GM18502 (cell line): ENCODE measurements at regions not wholly inside any gene's neighbourhood (a gene's known extent, or its start where the extent isn't known, plus 50 kb on each side); places are given as distances from the start of the nearest gene placed in this dataset.
"Not testable (repeated sequence)": the region's sequence is repeated elsewhere in the genome, so short reads cannot be mapped to it uniquely, and the experiment has no call there.

Experiments used
- ATAC-seq: cut with Tn5 transposase; IDR thresholded peaks from one replicate; pipeline ENCODE4 v1.9.1; 2021; ENCODE audit warnings: mild to moderate bottlenecking; ENCODE audit not compliant: unreplicated experiment, poor library complexity

- no peak for ATAC-seq
These were observed 106.5 kb upstream of the EGFLAM start for GRCh38 chr5:38151878-38152277.

- no peak for ATAC-seq
These were observed 108.6 kb upstream of the EGFLAM start for GRCh38 chr5:38149815-38150195.

GRCh38 chr5:38148021-38148625 is 110.2 kb upstream of the EGFLAM start:
- ATAC-seq, result no peak

DNA sequence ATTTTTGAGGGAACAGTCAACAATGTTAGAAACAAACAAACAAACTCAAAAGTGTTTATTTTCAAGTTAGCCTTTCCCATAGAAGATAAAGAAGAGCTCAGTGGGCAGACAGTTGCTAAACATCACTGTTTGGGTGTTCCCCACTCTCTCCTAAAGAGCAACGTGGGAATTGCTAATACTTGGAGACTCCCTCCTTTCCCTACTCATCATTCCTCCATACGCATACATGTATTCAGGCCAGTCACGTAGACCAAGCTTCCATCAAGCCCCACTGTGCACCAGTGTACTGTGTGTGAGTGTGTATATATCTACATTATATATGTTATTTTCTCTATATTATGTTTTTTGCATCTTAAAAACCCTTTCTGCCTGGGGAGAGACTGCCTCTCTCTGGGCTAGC is 115.0 kb upstream of the EGFLAM start:
- no peak for ATAC-seq

DNA sequence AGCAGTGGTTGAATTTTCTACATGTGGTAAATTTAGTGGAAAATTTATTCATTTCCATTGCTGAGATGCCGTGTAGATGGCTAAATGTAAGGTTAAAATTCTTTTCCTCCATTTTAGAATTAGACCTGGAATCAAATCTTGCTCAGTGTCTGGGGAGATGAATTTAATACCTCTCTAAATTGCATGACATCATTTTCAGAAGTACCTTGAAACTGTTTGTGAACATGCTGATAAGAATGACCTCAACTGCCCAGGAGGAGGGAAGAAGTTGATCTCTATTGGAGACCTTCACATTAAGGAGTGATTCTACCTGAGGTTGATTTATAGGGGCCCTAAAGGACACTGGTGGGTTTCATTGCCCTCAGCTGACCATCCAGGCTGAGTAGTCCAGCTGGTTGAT is 116.7 kb upstream of the EGFLAM start:
- no peak for ATAC-seq

DNA sequence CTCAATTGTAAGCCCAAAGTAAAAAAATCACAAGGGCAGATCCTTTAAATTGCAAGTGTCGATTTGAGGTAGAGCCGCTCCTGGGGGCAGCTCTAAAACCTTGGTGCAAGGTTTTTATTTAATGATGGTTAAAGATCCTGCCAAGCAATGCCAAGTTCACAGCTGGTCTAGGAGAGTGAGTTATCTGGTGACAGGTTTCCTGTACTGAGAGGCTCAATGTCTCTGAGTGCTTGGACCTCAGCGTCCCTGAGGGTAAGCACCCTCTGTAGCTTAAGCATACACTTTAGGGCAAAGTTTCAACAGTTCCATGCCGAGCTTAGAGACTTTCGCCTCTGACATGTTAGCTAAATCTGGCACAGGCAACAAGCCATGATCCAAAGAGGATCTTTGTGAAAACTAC is 119.8 kb upstream of the EGFLAM start:
- ATAC-seq, result no peak

GRCh38 chr5:38135486-38136039 is 122.8 kb upstream of the EGFLAM start:
- no peak for ATAC-seq

DNA sequence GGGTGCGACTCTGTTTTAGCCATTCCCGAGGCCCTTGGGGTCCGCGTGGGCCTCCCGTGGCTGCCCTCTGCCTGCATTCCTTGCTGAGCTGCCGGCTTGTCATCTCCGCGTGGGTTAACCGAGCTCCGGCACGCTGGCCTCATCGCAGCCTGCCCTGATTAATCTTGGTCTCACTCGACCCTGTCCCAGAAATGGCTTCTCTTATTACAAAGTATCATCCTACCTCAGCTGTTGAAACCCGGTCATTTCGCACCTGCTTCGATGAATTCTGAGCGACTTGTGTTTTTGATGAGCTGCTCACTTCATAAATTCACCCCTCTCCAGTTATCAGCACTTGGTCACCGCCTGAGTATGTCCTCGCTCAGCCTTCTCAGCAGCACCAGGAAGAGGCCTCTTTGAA is 123.5 kb upstream of the EGFLAM start:
- no peak for ATAC-seq

GRCh38 chr5:38134294-38134693 is 124.1 kb upstream of the EGFLAM start:
- not testable (repeated sequence) for ATAC-seq

- no peak for ATAC-seq
These were observed 126.7 kb upstream of the EGFLAM start for GRCh38 chr5:38131686-38132085.

DNA sequence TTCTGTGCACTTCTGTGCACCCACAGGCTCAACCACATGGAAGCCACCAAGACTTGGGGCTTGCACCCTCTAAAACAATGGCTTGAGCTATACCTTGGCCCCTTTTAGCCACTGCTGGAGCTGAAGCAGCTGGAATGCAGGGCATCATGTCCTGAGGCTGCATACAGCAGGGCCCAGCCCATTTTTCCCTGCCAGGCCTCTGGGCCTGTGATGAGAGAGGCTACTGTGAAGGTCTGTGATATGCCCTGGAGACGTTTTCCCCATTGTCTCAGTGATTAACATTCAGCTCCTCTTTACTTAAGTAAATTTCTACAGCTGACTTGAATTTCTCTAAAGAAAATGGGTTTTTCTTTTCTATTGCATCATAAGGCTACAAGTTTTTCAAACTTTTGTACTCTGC is 134.0 kb upstream of the EGFLAM start:
- no peak for ATAC-seq

DNA sequence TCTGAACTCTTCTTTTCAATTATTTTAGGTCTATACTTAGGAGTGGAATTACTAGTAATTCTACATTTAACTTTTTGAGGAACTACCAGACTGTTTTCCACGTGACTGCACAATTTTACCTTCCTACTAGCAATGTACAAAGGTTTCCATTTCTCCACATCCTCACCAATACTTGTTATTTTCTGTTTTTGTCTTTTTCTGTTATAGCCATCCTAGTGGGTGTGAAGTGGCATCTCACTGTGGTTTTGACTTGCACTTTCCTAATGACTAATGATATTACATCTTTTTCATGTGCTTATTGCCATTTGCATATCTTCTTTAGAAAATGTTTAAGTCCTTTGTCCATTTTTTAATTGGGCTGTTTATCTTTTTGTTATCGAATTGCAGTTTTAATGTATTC is 136.9 kb upstream of the EGFLAM start:
- ATAC-seq, result no peak

DNA sequence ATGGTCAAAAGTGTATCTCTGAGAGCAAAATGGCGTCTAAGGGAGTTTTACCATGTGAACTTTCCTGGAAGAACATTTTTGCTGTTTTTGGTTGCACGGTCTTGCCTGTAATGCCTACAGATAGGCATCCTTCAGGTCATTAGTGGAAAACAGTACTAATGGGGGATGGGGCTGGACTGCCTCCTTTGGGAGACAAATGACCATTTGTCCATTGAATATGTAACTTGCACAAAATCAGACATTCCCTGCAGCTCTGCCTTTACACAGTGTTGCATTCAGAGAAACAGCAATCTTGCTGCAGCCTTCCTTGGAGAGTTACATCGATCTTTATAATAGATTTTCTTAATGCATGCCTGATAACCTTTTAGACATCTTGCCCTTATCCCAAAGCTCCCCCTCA is 138.5 kb upstream of the EGFLAM start:
- ATAC-seq, result no peak

GRCh38 chr5:38117784-38118479 is 140.4 kb upstream of the EGFLAM start:
- no peak for ATAC-seq

DNA sequence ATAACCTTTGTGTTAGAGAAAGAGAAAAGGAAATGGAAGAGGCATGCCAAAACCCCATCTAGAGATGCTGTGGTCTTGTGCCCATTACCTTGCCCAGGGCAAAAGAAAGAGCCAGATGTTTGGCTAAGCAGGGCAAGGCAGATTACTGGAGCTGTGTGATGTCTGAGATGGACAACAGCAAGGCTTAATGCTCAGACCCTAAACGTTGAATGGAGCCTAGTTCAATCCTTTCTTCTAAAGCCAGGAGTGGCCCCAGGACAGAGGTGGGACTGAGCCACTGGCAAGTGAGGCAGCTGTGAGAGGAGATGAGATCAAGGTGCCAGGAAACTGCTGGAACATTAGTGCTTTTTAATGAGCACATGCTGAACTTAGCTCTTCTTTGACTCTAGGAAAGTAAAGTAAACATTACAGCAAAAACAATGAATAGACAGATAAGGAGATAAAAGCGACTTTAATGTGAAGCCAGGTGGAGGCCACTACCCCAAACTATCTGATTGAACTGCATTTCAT is 143.0 kb upstream of the EGFLAM start:
- no peak for ATAC-seq

GRCh38 chr5:38113880-38114279 is 144.5 kb upstream of the EGFLAM start:
- ATAC-seq, result no peak

DNA sequence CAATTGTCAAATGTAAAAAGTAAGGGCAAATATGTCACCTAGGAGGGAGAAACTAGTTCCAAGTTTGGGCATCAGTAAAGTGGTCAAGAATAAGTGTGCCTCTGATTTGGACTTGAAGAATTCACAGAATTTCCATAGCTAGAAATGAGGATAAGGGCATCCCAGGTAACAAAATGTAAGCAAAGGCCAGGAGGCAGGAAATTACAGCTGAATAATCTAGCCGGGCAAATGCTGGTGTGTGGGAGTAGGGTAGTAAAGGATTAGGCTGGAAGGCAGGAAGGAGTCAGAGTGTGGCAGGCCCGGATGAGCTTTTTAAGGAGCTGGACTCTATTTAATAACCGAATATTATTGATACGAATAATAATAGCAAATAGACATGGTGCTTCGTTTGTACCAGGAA is 144.9 kb upstream of the EGFLAM start:
- ATAC-seq, result no peak

DNA sequence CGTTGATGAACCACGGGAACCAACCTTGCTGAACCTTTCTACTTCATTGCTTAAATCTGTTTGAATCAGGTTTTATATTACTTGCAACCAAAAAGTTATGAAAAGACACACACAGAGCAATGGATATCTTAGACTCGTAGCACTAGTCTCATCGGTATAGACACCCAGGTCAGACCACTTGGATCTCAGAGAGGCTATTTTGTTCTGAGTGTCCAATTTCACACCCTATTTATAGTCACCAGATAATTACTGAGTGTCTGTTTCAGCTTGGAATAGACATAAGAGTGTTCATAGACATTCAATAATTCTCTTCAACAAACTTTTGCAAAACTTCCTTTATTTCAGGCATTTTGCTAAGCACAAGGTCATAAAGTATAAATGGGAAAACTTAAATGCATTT is 145.4 kb upstream of the EGFLAM start:
- no peak for ATAC-seq

GRCh38 chr5:38110130-38110529 is 148.2 kb upstream of the EGFLAM start:
- no peak for ATAC-seq

DNA sequence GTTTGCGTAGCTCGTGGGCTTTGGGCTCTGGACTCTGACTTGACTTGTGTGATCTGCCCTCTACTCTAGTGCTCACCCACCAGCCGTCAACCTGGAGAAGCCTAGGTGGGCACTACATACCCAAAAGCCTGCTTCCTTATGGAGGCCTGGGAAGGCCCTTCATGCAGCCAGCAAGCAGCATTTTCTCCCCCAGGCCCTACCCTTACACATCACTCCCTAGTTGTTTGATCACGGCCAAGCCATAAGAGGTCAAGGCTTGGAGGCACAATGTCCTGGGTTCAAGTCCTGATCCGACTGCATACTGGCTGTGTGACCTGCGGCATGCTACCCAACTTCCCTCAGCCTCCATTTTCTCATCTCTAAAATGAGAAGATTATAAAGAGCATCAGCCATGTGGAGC is 151.3 kb upstream of the EGFLAM start:
- ATAC-seq, result no peak

GRCh38 chr5:38105801-38106200 is 152.6 kb upstream of the EGFLAM start:
- ATAC-seq, result no peak

DNA sequence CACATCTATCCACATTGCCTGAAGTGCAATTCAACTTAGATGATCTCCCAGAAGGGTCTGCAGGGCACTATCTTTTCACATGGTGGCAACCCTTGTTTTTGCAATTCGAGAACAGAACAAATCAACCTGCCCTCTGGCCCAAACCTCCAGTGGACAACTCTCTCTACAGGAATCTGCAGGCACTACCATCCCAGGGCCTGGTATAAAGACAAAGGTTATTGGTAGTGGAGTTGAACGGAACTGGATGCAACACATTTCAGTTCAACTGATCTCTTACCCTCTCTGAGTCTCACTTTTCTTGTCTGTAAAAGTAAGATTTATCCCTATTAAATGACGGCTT is 153.2 kb upstream of the EGFLAM start:
- no peak for ATAC-seq
